ENCODE measurements at regions not wholly inside any gene's neighbourhood (a gene's known extent, or its start where the extent isn't known, plus 50 kb on each side); places are given as distances from the start of the nearest gene placed in this dataset.

DNA sequence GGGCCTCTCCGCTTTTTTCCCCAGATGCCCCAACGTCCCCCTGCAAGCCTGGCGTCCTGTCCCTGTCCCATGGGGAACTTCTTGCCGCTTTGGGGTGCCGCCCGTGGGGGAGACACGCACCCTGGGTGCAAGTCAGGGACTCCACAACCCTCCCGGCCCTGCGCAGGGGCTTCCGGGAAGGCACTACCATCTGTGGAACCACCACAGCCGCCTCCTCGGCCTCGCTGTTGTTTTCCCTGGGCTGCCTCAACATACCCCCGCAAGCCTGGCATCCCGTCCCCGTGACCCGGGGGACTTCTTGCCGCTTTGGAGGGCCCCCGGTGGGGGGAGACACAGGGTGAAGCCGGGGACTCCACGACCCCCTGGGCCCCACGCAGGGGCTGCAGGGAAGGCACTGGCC is 238.4 kb downstream of the TUBA3C start (continued):
- TF ChIP-seq, protein P1, sequence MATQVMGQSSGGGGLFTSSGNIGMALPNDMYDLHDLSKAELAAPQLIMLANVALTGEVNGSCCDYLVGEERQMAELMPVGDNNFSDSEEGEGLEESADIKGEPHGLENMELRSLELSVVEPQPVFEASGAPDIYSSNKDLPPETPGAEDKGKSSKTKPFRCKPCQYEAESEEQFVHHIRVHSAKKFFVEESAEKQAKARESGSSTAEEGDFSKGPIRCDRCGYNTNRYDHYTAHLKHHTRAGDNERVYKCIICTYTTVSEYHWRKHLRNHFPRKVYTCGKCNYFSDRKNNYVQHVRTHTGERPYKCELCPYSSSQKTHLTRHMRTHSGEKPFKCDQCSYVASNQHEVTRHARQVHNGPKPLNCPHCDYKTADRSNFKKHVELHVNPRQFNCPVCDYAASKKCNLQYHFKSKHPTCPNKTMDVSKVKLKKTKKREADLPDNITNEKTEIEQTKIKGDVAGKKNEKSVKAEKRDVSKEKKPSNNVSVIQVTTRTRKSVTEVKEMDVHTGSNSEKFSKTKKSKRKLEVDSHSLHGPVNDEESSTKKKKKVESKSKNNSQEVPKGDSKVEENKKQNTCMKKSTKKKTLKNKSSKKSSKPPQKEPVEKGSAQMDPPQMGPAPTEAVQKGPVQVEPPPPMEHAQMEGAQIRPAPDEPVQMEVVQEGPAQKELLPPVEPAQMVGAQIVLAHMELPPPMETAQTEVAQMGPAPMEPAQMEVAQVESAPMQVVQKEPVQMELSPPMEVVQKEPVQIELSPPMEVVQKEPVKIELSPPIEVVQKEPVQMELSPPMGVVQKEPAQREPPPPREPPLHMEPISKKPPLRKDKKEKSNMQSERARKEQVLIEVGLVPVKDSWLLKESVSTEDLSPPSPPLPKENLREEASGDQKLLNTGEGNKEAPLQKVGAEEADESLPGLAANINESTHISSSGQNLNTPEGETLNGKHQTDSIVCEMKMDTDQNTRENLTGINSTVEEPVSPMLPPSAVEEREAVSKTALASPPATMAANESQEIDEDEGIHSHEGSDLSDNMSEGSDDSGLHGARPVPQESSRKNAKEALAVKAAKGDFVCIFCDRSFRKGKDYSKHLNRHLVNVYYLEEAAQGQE (IDR thresholded peaks at IDR 0.05; ENCODE audit: unreplicated experiment), result no peak
- no peak for TF ChIP-seq JUNB (IDR thresholded peaks at IDR 0.05; ENCODE audit: unreplicated experiment)

DNA sequence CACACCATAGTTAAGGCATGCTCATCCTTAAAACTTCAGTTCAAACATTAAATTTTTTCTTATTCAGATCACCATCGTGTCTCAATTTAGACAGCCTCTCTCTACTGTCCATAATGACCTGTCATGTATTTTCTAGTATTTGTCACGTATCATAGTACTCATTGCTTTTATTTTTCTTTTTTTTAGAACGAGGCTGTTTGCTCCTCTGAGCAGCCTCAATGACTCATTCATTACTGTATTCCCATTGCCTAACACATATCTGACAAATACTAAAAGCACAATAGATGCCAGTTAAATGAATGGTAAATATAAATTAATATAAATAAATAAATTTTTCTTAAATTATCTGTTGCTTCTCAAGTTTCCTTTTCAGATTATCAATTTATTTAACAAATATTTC is 245.5 kb downstream of the TUBA3C start:
- Mint-ChIP-seq H3K27me3 (ENCODE audit: insufficient read depth, low read depth, poor library complexity) (no peaks in the 10 kb centered on the region), H3K36me3 (ENCODE audit: low read depth) (peaks cover 24% of the 10 kb centered on the region), H3K9me3 (peaks cover 90% of the 10 kb centered on the region), H3K4me3 (no peak overlapping the region), H3K4me1 (no peaks in the 10 kb centered on the region), H3K27ac (no peak overlapping the region)
- DNase-seq (ENCODE audit: low spot score) (no peak), ATAC-seq (no peak)
- Histone ChIP-seq H3K36me3 (ENCODE audit: insufficient read depth) (no peaks in the 10 kb centered on the region; the same call in none of the 2 replicates), H3K9me2 (ENCODE audit: insufficient read depth) (no peaks in the 10 kb centered on the region), H3K4me3 (no peak overlapping the region), H3K4me2 (no peak overlapping the region), H3K27me3 (ENCODE audit: insufficient read depth) (no peaks in the 10 kb centered on the region), H4K20me1 (replicated peaks; ENCODE audit: insufficient read depth) (no peaks in the 10 kb centered on the region), H3K27ac (ENCODE audit: low read depth) (no peak overlapping the region), H3K4me1 (ENCODE audit: insufficient read depth) (no peaks in the 10 kb centered on the region), H3K79me2 (replicated peaks; ENCODE audit: insufficient read depth) (no peaks in the 10 kb centered on the region), H2AFZ (no peak overlapping the region), H3F3A (replicated peaks; ENCODE audit: low read depth) (no peaks in the 10 kb centered on the region)
- TF ChIP-seq ZNF114 (CRISPR knock-in tag; IDR thresholded peaks at IDR 0.05) (no peak), JUNB (IDR thresholded peaks at IDR 0.05; ENCODE audit: unreplicated experiment) (no peak), EZH2phosphoT487 (IDR thresholded peaks at IDR 0.05; ENCODE audit: unreplicated experiment) (no peak)
- TF ChIP-seq, protein P2, sequence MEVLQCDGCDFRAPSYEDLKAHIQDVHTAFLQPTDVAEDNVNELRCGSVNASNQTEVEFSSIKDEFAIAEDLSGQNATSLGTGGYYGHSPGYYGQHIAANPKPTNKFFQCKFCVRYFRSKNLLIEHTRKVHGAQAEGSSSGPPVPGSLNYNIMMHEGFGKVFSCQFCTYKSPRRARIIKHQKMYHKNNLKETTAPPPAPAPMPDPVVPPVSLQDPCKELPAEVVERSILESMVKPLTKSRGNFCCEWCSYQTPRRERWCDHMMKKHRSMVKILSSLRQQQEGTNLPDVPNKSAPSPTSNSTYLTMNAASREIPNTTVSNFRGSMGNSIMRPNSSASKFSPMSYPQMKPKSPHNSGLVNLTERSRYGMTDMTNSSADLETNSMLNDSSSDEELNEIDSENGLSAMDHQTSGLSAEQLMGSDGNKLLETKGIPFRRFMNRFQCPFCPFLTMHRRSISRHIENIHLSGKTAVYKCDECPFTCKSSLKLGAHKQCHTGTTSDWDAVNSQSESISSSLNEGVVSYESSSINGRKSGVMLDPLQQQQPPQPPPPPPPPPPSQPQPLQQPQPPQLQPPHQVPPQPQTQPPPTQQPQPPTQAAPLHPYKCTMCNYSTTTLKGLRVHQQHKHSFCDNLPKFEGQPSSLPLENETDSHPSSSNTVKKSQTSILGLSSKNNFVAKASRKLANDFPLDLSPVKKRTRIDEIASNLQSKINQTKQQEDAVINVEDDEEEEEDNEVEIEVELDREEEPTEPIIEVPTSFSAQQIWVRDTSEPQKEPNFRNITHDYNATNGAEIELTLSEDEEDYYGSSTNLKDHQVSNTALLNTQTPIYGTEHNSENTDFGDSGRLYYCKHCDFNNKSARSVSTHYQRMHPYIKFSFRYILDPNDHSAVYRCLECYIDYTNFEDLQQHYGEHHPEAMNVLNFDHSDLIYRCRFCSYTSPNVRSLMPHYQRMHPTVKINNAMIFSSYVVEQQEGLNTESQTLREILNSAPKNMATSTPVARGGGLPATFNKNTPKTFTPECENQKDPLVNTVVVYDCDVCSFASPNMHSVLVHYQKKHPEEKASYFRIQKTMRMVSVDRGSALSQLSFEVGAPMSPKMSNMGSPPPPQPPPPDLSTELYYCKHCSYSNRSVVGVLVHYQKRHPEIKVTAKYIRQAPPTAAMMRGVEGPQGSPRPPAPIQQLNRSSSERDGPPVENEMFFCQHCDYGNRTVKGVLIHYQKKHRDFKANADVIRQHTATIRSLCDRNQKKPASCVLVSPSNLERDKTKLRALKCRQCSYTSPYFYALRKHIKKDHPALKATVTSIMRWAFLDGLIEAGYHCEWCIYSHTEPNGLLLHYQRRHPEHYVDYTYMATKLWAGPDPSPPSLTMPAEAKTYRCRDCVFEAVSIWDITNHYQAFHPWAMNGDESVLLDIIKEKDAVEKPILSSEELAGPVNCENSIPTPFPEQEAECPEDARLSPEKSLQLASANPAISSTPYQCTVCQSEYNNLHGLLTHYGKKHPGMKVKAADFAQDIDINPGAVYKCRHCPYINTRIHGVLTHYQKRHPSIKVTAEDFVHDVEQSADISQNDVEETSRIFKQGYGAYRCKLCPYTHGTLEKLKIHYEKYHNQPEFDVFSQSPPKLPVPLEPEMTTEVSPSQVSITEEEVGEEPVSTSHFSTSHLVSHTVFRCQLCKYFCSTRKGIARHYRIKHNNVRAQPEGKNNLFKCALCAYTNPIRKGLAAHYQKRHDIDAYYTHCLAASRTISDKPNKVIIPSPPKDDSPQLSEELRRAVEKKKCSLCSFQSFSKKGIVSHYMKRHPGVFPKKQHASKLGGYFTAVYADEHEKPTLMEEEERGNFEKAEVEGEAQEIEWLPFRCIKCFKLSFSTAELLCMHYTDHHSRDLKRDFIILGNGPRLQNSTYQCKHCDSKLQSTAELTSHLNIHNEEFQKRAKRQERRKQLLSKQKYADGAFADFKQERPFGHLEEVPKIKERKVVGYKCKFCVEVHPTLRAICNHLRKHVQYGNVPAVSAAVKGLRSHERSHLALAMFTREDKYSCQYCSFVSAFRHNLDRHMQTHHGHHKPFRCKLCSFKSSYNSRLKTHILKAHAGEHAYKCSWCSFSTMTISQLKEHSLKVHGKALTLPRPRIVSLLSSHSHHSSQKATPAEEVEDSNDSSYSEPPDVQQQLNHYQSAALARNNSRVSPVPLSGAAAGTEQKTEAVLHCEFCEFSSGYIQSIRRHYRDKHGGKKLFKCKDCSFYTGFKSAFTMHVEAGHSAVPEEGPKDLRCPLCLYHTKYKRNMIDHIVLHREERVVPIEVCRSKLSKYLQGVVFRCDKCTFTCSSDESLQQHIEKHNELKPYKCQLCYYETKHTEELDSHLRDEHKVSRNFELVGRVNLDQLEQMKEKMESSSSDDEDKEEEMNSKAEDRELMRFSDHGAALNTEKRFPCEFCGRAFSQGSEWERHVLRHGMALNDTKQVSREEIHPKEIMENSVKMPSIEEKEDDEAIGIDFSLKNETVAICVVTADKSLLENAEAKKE (CRISPR knock-in tag; IDR thresholded peaks at IDR 0.05), result no peak
- TF ChIP-seq, protein P3, sequence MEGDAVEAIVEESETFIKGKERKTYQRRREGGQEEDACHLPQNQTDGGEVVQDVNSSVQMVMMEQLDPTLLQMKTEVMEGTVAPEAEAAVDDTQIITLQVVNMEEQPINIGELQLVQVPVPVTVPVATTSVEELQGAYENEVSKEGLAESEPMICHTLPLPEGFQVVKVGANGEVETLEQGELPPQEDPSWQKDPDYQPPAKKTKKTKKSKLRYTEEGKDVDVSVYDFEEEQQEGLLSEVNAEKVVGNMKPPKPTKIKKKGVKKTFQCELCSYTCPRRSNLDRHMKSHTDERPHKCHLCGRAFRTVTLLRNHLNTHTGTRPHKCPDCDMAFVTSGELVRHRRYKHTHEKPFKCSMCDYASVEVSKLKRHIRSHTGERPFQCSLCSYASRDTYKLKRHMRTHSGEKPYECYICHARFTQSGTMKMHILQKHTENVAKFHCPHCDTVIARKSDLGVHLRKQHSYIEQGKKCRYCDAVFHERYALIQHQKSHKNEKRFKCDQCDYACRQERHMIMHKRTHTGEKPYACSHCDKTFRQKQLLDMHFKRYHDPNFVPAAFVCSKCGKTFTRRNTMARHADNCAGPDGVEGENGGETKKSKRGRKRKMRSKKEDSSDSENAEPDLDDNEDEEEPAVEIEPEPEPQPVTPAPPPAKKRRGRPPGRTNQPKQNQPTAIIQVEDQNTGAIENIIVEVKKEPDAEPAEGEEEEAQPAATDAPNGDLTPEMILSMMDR (conservative IDR thresholded peaks at IDR 0.05; ENCODE audit: low read depth in 2 of 2), result no peak

All from GM23338 (cell line).